ENCODE measurements at regions not wholly inside any gene's neighbourhood (a gene's known extent, or its start where the extent isn't known, plus 50 kb on each side); places are given as distances from the start of the nearest gene placed in this dataset.
"Not testable (repeated sequence)": the region's sequence is repeated elsewhere in the genome, so short reads cannot be mapped to it uniquely, and the experiment has no call there.

DNA sequence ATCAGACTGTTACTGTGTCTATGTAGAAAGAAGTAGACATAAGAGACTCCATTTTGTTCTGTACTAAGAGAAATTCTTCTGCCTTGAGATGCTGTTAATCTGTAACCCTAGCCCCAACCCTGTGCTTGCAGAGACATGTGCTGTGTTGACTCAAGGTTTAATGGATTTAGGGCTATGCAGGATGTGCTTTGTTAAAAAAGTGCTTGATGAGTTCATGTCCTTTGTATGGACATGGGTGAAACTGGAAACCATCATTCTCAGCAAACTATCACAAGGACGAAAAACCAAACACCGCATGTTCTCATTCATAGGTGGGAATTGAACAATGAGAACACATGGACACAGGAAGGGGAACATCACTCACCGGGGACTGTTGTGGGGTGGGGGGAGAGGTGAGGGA is 1398.7 kb downstream of the UQCRFS1 start:
- DNase-seq (ENCODE audit: low read depth) = not testable (repeated sequence)

GRCh38 chr19:27806471-27807070 is 1406.4 kb downstream of the UQCRFS1 start:
- DNase-seq (ENCODE audit: low read depth) = no peak

DNA sequence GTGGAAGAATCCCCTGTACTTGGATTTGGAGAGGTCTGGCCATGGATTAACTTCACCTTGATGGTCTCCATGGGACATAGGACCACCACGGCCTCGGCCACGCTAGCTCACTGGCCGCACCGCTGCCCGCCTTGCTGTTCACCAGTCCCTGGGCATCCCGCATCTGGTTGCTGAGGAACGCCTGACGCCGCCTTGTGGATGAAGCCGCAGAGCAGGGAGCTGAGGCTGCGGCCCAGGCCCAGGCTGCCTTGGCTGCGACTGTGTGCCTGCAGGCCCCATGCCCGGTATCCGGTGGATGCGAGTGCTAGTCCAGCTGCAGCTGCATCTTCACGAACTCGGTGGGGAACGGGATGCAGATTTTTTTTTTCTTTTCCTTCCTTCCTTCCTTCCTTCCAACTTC is 1407.1 kb downstream of the UQCRFS1 start:
- no peak for DNase-seq (ENCODE audit: low read depth)

- DNase-seq (ENCODE audit: low read depth) = peak; percentile 5
Measured at GRCh38 chr19:27802293-27802692, 1410.7 kb downstream of the UQCRFS1 start.

GRCh38 chr19:27796540-27796939 is 1416.4 kb downstream of the UQCRFS1 start:
- no peak for DNase-seq (ENCODE audit: low read depth)

- DNase-seq (ENCODE audit: low read depth) = no peak
Measured at GRCh38 chr19:27796073-27796472, 1416.9 kb downstream of the UQCRFS1 start.

DNA sequence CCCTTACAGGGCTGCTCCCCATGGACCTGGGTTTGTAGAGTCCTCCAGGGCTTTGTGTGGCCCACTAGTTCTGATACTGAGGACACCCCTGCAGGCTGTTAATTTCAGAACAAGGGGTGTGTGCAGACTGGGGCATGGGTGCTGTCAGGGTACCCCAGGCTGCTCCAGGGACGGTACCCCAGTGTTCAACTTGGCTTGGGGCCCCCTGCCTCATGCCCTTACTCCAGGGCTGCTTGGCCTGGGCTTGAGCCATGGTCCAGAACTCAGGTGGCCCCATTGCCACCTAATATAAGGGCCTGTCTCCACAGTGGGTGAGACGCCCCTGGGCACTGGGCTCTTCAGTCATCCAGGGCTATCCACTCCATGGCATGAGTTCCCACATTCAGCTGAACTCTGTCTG is 1417.6 kb downstream of the UQCRFS1 start:
- no peak for DNase-seq (ENCODE audit: low read depth)

DNA sequence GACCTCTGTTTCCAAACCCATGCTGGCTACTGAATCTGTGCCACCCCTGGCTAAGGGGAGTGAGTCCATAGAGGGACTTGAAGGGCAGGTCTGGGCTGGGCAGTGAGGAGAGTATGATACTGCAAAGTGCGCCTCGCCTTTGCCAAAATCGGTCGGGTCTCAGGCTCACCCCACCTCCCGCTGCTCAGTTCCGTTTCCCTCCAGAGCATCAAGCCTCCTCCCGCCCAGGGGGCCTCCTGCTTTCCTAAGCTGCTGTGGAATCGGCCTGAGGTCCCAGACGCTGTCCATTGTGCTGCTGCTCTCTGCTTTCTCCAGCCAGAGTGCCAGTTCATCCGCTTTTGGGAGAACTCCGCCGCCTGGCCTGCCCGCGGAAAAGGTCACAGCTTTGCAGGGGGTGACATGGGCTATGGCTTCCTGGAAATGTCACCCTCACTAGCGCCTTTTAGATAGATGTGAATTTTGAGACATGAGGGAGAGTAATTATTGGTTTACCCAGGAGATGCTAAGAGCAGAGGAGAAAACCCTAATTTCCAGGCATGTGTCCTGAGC is 1418.4 kb downstream of the UQCRFS1 start:
- peak; percentile 59 for DNase-seq (ENCODE audit: low read depth)

- DNase-seq (ENCODE audit: low read depth) = peak; percentile 96
Measured at GRCh38 chr19:27793644-27794493, 1419.1 kb downstream of the UQCRFS1 start.

DNA sequence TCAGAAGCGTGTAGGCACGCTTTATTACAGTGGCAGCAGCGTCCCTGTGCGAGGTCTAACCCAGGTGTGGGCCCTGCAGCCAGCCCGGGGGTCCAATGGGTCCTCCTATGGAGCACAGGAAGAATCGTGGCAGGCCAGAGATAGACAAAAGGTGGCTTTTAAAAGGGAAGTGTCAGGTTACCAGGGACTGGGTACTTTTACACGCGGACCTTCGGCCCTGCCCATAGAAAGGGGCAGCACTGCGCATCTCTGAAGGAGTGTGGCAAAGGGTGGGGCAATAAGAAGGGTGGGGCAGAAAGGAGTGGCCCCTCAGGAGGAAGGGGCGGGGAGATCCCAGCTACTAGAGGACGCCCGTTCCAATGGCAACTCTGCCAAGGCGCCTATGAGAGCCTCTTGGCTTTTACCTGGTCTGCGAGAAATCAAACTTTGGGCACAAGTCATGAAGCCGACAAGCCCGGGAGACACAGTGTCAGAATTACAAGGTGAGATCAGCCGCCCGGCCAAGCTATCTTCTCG is 1419.8 kb downstream of the UQCRFS1 start:
- DNase-seq (ENCODE audit: low read depth) = peak; percentile 86

GRCh38 chr19:27792576-27793127 is 1420.3 kb downstream of the UQCRFS1 start:
- no peak for DNase-seq (ENCODE audit: low read depth)

DNA sequence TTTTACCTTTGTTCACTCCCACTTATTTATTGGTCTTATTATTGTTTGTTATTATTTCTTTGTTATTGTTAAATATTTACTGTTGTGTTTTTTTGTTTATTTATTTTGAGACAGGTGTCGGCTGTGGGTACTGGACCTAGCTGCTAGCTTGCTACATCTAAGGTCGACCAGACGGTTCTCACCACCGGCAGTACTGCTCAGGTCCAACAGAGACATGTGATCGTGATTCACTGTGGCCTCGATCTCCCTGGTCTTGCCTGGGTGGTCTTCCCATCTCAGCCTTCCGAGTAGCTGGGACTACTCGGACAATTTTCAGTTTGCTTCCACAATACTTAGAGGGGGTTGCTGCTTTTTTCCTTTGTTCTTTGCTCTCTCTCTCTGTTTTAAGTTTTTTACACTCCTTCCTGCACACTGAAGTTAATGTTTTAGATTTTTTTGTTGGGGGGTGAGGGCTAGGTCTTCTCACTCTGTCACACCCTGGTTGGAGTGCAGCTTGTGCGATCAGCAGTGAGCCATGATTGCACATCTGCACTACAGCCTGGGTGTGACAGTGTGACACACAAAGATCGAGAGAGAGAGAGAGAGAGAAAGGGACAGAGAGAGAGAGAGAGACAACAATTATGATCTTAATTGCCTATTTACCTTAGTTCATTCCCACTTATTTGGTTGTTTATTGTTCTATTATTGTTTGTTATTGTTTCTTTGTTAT is 1432.4 kb downstream of the UQCRFS1 start:
- DNase-seq (ENCODE audit: low read depth) = no peak

DNA sequence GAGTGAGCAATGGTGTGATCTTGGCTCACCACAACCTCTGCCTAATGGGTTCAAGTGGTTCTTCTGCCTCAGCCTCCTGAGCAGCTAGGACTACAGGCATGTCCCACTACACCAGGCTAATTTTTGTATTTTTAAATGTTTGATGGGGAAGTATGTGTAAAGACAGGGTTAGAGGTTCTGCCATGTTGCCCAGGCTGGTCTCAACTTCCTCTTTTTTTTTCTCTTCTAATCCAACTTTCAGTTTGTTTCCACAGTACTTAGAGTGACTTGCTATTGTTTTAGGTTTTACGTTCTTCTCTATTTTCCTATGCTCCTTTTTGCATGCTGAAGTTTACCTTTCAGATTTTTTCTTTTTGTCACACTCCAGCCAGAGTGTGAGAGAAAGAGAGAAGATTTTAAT is 1433.0 kb downstream of the UQCRFS1 start:
- DNase-seq (ENCODE audit: low read depth) = no peak

- no peak for DNase-seq (ENCODE audit: low read depth)
Measured at GRCh38 chr19:27777726-27778125, 1435.2 kb downstream of the UQCRFS1 start.

GRCh38 chr19:27777242-27777641 is 1435.7 kb downstream of the UQCRFS1 start:
- DNase-seq (ENCODE audit: low read depth) = no peak

DNA sequence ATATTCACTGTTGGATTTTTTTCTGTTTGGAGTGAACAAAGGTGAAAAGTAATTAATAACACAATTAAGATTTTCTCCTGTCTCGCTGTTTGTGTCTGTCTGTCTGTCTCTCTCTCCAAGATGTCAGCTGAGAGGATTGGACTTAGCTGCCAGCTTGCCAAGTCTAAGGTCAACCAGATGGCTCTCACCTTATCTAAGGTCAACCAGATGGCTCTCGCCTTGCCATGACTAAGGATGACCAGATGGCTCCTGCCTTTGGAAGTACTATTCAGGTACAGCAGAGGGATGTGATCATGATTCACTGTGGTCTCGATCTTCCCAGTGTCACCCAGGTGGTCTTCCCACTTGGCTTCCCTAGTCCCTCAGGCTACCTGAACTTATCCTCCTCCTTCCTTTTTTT is 1436.4 kb downstream of the UQCRFS1 start:
- DNase-seq (ENCODE audit: low read depth) = no peak

- no peak for DNase-seq (ENCODE audit: low read depth)
Measured at GRCh38 chr19:27776020-27776419, 1436.9 kb downstream of the UQCRFS1 start.

DNA sequence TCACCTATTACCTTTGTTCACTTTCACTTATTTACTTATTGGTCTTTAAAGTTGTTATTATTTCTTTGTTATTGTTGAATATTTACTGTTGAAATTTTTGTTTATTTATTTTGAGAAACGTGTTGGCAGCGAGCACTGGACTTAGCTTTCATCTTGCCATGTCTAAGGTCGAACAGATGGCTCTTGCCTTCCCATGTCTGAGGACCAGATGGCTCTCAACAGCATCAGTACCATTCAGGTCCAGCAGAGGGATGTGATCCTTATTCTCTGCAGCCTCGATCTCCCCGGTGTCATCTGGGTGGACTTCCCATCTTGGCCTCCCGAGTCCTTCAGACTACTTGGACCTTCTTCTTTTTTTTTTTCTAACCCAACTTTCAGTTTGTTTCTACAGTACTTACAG is 1437.6 kb downstream of the UQCRFS1 start:
- DNase-seq (ENCODE audit: low read depth) = no peak

DNA sequence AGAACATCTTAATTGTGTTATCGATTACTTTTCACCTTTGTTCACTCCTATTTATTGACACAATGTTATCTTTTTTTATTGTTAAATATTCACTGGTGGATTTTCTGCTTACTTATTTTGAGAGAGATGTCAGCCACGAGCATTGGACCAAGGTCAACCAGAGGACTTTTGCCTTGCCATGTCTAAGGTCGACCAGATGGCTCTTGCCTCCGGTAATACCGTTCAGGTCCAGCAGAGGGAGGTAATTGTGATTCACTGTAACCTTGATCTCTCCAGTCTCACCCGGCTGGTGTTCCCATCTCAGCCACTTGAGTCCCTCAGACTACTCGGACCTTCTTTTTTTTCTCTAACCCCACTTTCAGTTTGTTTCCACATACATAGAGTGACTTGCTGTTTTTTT is 1438.1 kb downstream of the UQCRFS1 start:
- no peak for DNase-seq (ENCODE audit: low read depth)

DNA sequence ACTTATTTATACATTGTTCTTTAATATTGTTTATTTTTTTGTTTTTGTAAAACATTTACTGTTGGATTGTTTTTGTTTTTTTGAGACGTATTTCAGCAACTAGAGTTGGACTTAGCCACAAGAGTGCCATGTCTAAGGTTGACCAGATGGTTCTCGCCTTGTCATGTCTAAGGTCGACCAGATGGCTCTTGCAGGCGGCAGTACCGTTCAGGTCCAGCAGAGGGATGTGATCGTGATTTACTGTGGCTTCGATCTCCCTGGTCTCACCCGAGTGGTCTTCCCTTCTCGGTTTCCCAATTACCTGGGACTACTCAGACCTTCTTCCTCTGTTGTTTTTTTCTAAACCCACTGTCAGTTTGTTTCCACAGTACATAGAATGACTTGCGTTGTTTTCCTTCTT is 1438.6 kb downstream of the UQCRFS1 start:
- no peak for DNase-seq (ENCODE audit: low read depth)

DNA sequence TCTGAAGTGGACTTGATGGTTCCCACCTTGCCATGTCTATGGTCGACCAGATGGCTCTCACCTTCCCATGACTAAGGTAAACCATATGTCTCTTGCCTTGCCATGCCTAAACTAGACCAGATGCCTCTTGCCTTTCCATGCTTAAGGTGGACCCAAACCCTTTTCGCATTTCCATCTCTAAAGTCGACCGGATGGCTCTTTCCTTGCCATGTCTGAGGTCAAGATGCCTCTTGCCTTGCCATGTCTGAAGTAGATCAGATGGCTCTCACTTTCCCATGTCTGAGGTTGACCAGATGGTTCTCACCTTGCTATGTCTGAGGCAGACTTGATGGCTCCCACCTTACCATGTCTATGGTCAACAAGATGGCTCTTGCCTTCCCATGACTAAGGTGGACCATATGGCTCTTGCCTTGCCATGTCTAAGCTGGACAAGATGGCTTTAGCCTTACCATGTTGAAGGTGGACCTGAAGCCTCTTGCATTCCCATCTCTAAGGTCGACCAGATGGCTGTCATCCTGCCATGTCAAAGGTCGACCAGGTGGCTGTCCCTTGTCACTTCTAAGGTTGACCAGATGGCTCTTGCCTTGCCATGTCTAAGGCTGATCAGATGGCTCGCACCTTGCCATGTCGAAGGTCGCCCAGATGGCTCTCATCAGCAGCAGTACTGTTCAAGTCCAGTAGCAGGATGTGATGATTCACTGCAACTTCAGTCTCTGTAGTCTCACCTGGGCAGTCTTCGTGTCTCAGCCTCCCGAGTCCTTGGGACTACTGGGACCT is 1439.4 kb downstream of the UQCRFS1 start:
- DNase-seq (ENCODE audit: low read depth) = no peak

Measured in myocyte (in vitro differentiated cells).